DOHH2 (cell line): ENCODE measurements at regions not wholly inside any gene's neighbourhood (a gene's known extent, or its start where the extent isn't known, plus 50 kb on each side); places are given as distances from the start of the nearest gene placed in this dataset.

Experiments used
- H3F3A ChIP-seq: fragments of 200-600 bp; sonication (generic), shearing (Covaris generic); 2 replicates; pipeline ENCODE4 v1.6.0; 2016; ENCODE audit warnings: antibody characterized with exemption, mild to moderate bottlenecking; ENCODE audit not compliant: control insufficient read depth, insufficient read depth
- H3K27ac ChIP-seq: fragments of 200-600 bp; sonication (generic); 2 replicates; pipeline ENCODE4 v1.5.1; 2014; ENCODE audit warnings: low read depth, mild to moderate bottlenecking, low read length, moderate library complexity
- H3K27me3 ChIP-seq: fragments of 200-600 bp; sonication (generic); 2 replicates; pipeline ENCODE4 v1.6.1; 2014; ENCODE audit warnings: mild to moderate bottlenecking, low read length, mixed read lengths; ENCODE audit not compliant: control insufficient read depth
- H3K36me3 ChIP-seq: fragments of 200-600 bp; sonication (generic); 2 replicates; pipeline ENCODE4 v1.6.1; 2014; ENCODE audit warnings: mild to moderate bottlenecking, low read length, moderate library complexity, mixed read lengths; ENCODE audit not compliant: control insufficient read depth
- H3K4me1 ChIP-seq: fragments of 200-600 bp; sonication (generic); 2 replicates; pipeline ENCODE4 v1.6.1; 2014; ENCODE audit warnings: mild to moderate bottlenecking, low read length, mixed read lengths; ENCODE audit not compliant: control insufficient read depth
- H3K4me2 ChIP-seq: fragments of 200-600 bp; sonication (generic); 2 replicates; pipeline ENCODE4 v1.6.0; 2014; ENCODE audit warnings: mild to moderate bottlenecking, low read length, moderate library complexity
- H3K4me3 ChIP-seq: fragments of 200-600 bp; sonication (generic); 2 replicates; pipeline ENCODE4 v1.5.1; 2014; ENCODE audit warnings: mild to moderate bottlenecking, low read length, mixed read lengths
- H3K79me2 ChIP-seq: fragments of 200-600 bp; sonication (generic); 2 replicates; pipeline ENCODE4 v1.6.1; 2014; ENCODE audit warnings: mild to moderate bottlenecking, low read length, mixed read lengths; ENCODE audit not compliant: control insufficient read depth
- H3K9me2 ChIP-seq: fragments of 200-600 bp; sonication (generic); replicated peaks from 2 replicates; pipeline ENCODE4 v1.6.1; 2014; ENCODE audit warnings: mild to moderate bottlenecking, low read length, mixed read lengths; ENCODE audit not compliant: control insufficient read depth
- H3K9me3 ChIP-seq: fragments of 200-600 bp; sonication (generic); 2 replicates; pipeline ENCODE4 v1.6.1; 2014; ENCODE audit warnings: antibody characterized with exemption, low read length, mixed read lengths; ENCODE audit not compliant: control insufficient read depth, insufficient read depth
- H4K20me1 ChIP-seq: fragments of 200-600 bp; sonication (generic); 2 replicates; pipeline ENCODE4 v1.6.0; 2014; ENCODE audit warnings: low read depth, mild to moderate bottlenecking, antibody characterized with exemption, low read length, moderate library complexity; ENCODE audit not compliant: control insufficient read depth, insufficient read depth
- EZH2phosphoT487 ChIP-seq: fragments of 200-600 bp; sonication (generic); IDR thresholded peaks from 2 replicates; pipeline ENCODE4 v1.6.1; 2017; ENCODE audit warnings: borderline replicate concordance, mild to moderate bottlenecking, antibody characterized with exemption, low read length, moderate library complexity, mixed read lengths
- TF ChIP-seq, protein P1 (sequence below): fragments of 200-600 bp; sonication (generic); IDR thresholded peaks from one replicate; pipeline ENCODE4 v1.5.1; 2014; ENCODE audit warnings: antibody characterized with exemption, mild to moderate bottlenecking, low read depth, low read length; ENCODE audit not compliant: poor library complexity, severe bottlenecking

DNA sequence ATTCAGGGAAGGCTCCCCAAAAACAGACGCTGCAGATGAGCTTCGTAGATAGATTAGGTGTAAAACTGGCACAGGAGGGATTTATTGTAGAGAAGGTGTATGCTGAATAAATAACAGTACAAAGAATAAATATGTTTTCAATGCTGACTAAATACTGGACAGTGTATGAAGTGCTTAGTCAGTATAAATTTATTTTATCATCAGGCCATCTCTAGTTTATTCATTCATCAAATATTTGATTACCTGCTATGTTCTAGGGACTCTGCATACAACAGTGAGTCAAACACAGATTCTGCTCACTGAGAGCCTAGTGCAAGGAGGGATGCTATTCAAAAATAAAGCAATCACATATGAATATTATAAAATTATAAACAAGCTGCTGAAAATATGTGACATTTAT is 63.6 kb upstream of the TSPAN5 start:
- H3K27ac ChIP-seq: no peak overlapping the region
- no peak overlapping the region for H3K4me2 ChIP-seq

DNA sequence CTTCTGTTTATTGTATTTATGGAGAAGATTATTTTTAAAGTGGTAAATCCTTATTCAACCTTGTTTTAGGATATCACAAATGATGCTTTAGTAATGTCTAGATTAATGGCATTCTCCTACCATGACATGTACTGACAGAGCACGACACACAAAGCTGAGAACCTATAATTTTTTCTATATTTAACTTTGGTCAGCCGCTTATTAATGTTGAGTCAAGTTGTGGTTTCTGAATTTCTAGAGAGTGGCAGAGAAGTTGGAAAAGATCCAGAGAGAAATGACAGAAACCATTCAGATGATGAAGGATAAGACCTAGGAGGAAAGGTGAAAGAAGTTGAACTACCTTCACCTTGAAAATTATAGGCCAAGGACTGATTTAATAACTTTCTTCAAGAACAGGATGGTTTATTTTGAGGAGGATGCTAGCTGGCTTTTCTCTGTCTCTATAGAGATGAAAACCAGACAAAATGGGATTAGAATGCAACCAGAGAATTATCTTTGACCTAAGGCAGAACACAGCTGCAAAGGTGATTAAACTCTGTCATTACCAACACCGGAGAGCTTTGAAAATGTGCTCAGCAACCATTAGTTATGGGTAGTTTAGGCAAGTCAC is 62.6 kb upstream of the TSPAN5 start:
- no peaks in the 10 kb centered on the region for H3K36me3 ChIP-seq
- H3F3A ChIP-seq: no peaks in the 10 kb centered on the region
- H3K4me1 ChIP-seq: no peaks in the 10 kb centered on the region
- H4K20me1 ChIP-seq: no peaks in the 10 kb centered on the region
- no peaks in the 10 kb centered on the region for H3K79me2 ChIP-seq
- H3K9me2 ChIP-seq: no peaks in the 10 kb centered on the region
- H3K4me3 ChIP-seq: no peak overlapping the region
- no peaks in the 10 kb centered on the region for H3K27me3 ChIP-seq
- no peak overlapping the region for H3K4me2 ChIP-seq
- no peaks in the 10 kb centered on the region for H3K9me3 ChIP-seq
- TF ChIP-seq, protein P1, sequence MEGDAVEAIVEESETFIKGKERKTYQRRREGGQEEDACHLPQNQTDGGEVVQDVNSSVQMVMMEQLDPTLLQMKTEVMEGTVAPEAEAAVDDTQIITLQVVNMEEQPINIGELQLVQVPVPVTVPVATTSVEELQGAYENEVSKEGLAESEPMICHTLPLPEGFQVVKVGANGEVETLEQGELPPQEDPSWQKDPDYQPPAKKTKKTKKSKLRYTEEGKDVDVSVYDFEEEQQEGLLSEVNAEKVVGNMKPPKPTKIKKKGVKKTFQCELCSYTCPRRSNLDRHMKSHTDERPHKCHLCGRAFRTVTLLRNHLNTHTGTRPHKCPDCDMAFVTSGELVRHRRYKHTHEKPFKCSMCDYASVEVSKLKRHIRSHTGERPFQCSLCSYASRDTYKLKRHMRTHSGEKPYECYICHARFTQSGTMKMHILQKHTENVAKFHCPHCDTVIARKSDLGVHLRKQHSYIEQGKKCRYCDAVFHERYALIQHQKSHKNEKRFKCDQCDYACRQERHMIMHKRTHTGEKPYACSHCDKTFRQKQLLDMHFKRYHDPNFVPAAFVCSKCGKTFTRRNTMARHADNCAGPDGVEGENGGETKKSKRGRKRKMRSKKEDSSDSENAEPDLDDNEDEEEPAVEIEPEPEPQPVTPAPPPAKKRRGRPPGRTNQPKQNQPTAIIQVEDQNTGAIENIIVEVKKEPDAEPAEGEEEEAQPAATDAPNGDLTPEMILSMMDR: no peak
- TF ChIP-seq EZH2phosphoT487: no peak
- no peak overlapping the region for H3K27ac ChIP-seq

More for the DNA sequence above, 63.6 kb upstream of the TSPAN5 start:
- H3K36me3 ChIP-seq: no peaks in the 10 kb centered on the region
- H3F3A ChIP-seq: no peaks in the 10 kb centered on the region
- TF ChIP-seq, protein P1: no peak
- TF ChIP-seq EZH2phosphoT487: no peak
- H3K9me3 ChIP-seq: no peaks in the 10 kb centered on the region
- H3K79me2 ChIP-seq: no peaks in the 10 kb centered on the region
- no peaks in the 10 kb centered on the region for H3K9me2 ChIP-seq
- no peak overlapping the region for H3K4me3 ChIP-seq
- no peaks in the 10 kb centered on the region for H4K20me1 ChIP-seq
- H3K4me1 ChIP-seq: no peaks in the 10 kb centered on the region
- no peaks in the 10 kb centered on the region for H3K27me3 ChIP-seq

GRCh38 chr4:98716796-98717195 is 58.4 kb upstream of the TSPAN5 start:
- no peaks in the 10 kb centered on the region for H3K9me3 ChIP-seq
- no peaks in the 10 kb centered on the region for H3K79me2 ChIP-seq
- no peak overlapping the region for H3K4me3 ChIP-seq
- H3K36me3 ChIP-seq: no peaks in the 10 kb centered on the region
- no peaks in the 10 kb centered on the region for H3F3A ChIP-seq
- H3K9me2 ChIP-seq: no peaks in the 10 kb centered on the region
- H3K27me3 ChIP-seq: no peaks in the 10 kb centered on the region
- no peak overlapping the region for H3K27ac ChIP-seq
- H3K4me1 ChIP-seq: no peaks in the 10 kb centered on the region
- no peaks in the 10 kb centered on the region for H4K20me1 ChIP-seq
- TF ChIP-seq, protein P1: no peak
- TF ChIP-seq EZH2phosphoT487: no peak
- no peak overlapping the region for H3K4me2 ChIP-seq
